IMR-90 (cell line): ENCODE measurements at regions not wholly inside any gene's neighbourhood (a gene's known extent, or its start where the extent isn't known, plus 50 kb on each side); places are given as distances from the start of the nearest gene placed in this dataset.

Source experiments
- ATAC-seq: fragments of 200-7000 bp; cut with Tn5 transposase; 2 replicates; pipeline ENCODE4 v1.9.1; 2020; ENCODE audit warnings: low read depth, mild to moderate bottlenecking, moderate library complexity
- BruUV-seq: library from RNA; stranded (reverse); fragments of 400-500 nt; replicated peaks from 2 replicates; lab custom pipeline; 2021; lab: Mats Ljungman, UMichigan
- CTCF ChIA-PET: fragments of 300-600 bp; formaldehyde crosslinking; extraction: SDS; loops from one replicate; lab custom pipeline; 2021; ENCODE audit warnings: antibody characterized with exemption; lab: Yijun Ruan, JAX
- POLR2A ChIA-PET: fragments of 300-600 bp; sonication (Branson Sonifier 250); formaldehyde crosslinking; loops from one replicate; lab custom pipeline; 2022; ENCODE audit warnings: antibody characterized with exemption; ENCODE audit not compliant: unreplicated experiment; lab: Charles Lee
- DNase-seq: peaks from one replicate; pipeline ENCODE4 v3.0.0; 2013
- H2AFZ ChIP-seq: replicated peaks from 2 replicates; pipeline ENCODE3; 2013; ENCODE audit warnings: low read length, mild to moderate bottlenecking; ENCODE audit not compliant: poor library complexity
- H2AK5ac ChIP-seq: 2 replicates; pipeline ENCODE4 v1.6.1; 2013; ENCODE audit warnings: low read depth, low read length, inconsistent platforms
- H2AK9ac ChIP-seq: replicated peaks from 2 replicates; pipeline ENCODE3; 2013; ENCODE audit warnings: mild to moderate bottlenecking, low read depth, low read length, moderate library complexity; ENCODE audit not compliant: poor library complexity
- H2BK120ac ChIP-seq: 2 replicates; pipeline ENCODE4 v1.6.1; 2013; ENCODE audit warnings: low read depth, low read length, inconsistent platforms
- H2BK15ac ChIP-seq: 3 replicates; pipeline ENCODE4 v1.6.1; 2013; ENCODE audit warnings: low read depth, low read length, inconsistent platforms
- H2BK20ac ChIP-seq: 2 replicates; pipeline ENCODE4 v1.6.1; 2013; ENCODE audit warnings: low read depth, mild to moderate bottlenecking, inconsistent platforms, low read length, moderate library complexity
- H2BK5ac ChIP-seq: 2 replicates; pipeline ENCODE4 v1.6.1; 2013; ENCODE audit warnings: mild to moderate bottlenecking, low read depth, low read length, inconsistent platforms; ENCODE audit not compliant: poor library complexity, severe bottlenecking
- H3K14ac ChIP-seq: replicated peaks from 2 replicates; pipeline ENCODE4 v1.6.1; 2013; ENCODE audit warnings: low read depth, low read length, inconsistent platforms
- H3K18ac ChIP-seq: 2 replicates; pipeline ENCODE4 v1.6.1; 2013; ENCODE audit warnings: low read depth, low read length, control low read depth
- H3K23ac ChIP-seq: 2 replicates; pipeline ENCODE4 v1.6.1; 2013; ENCODE audit warnings: low read depth, low read length, inconsistent platforms
- H3K27ac ChIP-seq: 2 replicates; pipeline ENCODE4 v1.5.1; 2013; ENCODE audit warnings: mild to moderate bottlenecking, control low read depth, low read length; ENCODE audit not compliant: insufficient read depth
- H3K27me3 ChIP-seq: 2 replicates; pipeline ENCODE4 v1.6.1; 2013; ENCODE audit warnings: low read length; ENCODE audit not compliant: control insufficient read depth, insufficient read depth
- H3K36me3 ChIP-seq: 2 replicates; pipeline ENCODE4 v1.6.1; 2013; ENCODE audit warnings: low read length, mixed read lengths; ENCODE audit not compliant: control insufficient read depth, insufficient read depth
- H3K4ac ChIP-seq: 2 replicates; pipeline ENCODE4 v1.6.1; 2013; ENCODE audit warnings: low read depth, low read length, inconsistent platforms
- H3K4me1 ChIP-seq: 2 replicates; pipeline ENCODE4 v1.6.1; 2013; ENCODE audit warnings: low read length, mixed read lengths; ENCODE audit not compliant: control insufficient read depth, insufficient read depth
- H3K4me2 ChIP-seq: 2 replicates; pipeline ENCODE4 v1.6.1; 2013; ENCODE audit warnings: low read depth, mild to moderate bottlenecking, control low read depth, low read length, moderate library complexity
- H3K4me3 ChIP-seq: 2 replicates; pipeline ENCODE4 v1.5.1; 2013; ENCODE audit warnings: low read depth, mild to moderate bottlenecking, control low read depth, low read length, moderate library complexity; ENCODE audit not compliant: insufficient read depth
- H3K56ac ChIP-seq: 2 replicates; pipeline ENCODE4 v1.6.1; 2013; ENCODE audit warnings: low read length, inconsistent platforms; ENCODE audit not compliant: insufficient read depth; ENCODE audit errors: extremely low read depth
- H3K79me1 ChIP-seq, 2 experiments: 2 replicates each; pipeline ENCODE4 v1.6.1; 2013; ENCODE audit warnings: low read length in 2 of 2, inconsistent platforms in 1 of 2, low read depth in 1 of 2
- H3K9ac ChIP-seq: 2 replicates; pipeline ENCODE4 v1.6.1; 2013; ENCODE audit warnings: low read depth, low read length, control low read depth
- H3K9me1 ChIP-seq: 2 replicates; pipeline ENCODE4 v1.6.1; 2013; ENCODE audit warnings: low read length, inconsistent platforms; ENCODE audit not compliant: insufficient read depth
- H3K9me3 ChIP-seq: 2 replicates; pipeline ENCODE4 v1.6.1; 2013; ENCODE audit warnings: low read length; ENCODE audit not compliant: control insufficient read depth, insufficient read depth
- H4K20me1 ChIP-seq: 2 replicates; pipeline ENCODE4 v1.6.1; 2013; ENCODE audit warnings: low read length, inconsistent platforms; ENCODE audit not compliant: insufficient read depth
- H4K5ac ChIP-seq: 2 replicates; pipeline ENCODE4 v1.6.1; 2013; ENCODE audit warnings: mild to moderate bottlenecking, low read depth, low read length, control low read depth
- H4K8ac ChIP-seq, 2 experiments: 2 replicates each; pipeline ENCODE4 v1.6.1; 2013; ENCODE audit warnings: low read depth in 2 of 2, low read length in 2 of 2, control low read depth in 1 of 2, inconsistent platforms in 1 of 2
- H4K91ac ChIP-seq: 2 replicates; pipeline ENCODE4 v1.6.1; 2013; ENCODE audit warnings: low read depth, low read length, inconsistent platforms; ENCODE audit not compliant: insufficient read depth
- CEBPB ChIP-seq: IDR thresholded peaks from 2 replicates; pipeline ENCODE4 v1.6.1; 2012; ENCODE audit warnings: low read depth, low read length, improper control_type of control experiment
- ELK1 ChIP-seq: fragments of 150-350 bp; IDR thresholded peaks from 2 replicates; pipeline ENCODE4 v1.6.1; 2016; ENCODE audit warnings: low read depth, mild to moderate bottlenecking, low read length, moderate library complexity, borderline replicate concordance
- FOS ChIP-seq: fragments of 150-350 bp; IDR thresholded peaks from 2 replicates; pipeline ENCODE4 v1.6.1; 2016; ENCODE audit warnings: low read depth, low read length
- MAZ ChIP-seq: IDR thresholded peaks from 2 replicates; pipeline ENCODE4 v1.6.1; 2012; ENCODE audit warnings: low read depth, mild to moderate bottlenecking, low read length, improper control_type of control experiment, moderate library complexity, borderline replicate concordance
- MXI1 ChIP-seq: IDR thresholded peaks from 2 replicates; pipeline ENCODE4 v1.6.1; 2012; ENCODE audit warnings: low read depth, mild to moderate bottlenecking, low read length, moderate library complexity, borderline replicate concordance
- RCOR1 ChIP-seq: IDR thresholded peaks from 2 replicates; pipeline ENCODE4 v1.6.1; 2012; ENCODE audit warnings: mild to moderate bottlenecking, low read length, improper control_type of control experiment; ENCODE audit not compliant: insufficient replicate concordance
- RFX5 ChIP-seq: IDR thresholded peaks from 2 replicates; pipeline ENCODE4 v1.8.0; 2012; ENCODE audit warnings: low read depth, mild to moderate bottlenecking, low read length, moderate library complexity
- SMC3 ChIP-seq: fragments of 150-350 bp; IDR thresholded peaks from 2 replicates; pipeline ENCODE4 v1.6.1; 2016; ENCODE audit warnings: low read depth, mild to moderate bottlenecking, antibody characterized with exemption, low read length, moderate library complexity
- WGBS, 2 experiments: methylation state at CpG; one replicate each; pipeline versions ENCODE4 v1.1.5 to v1.1.7; 2013; ENCODE audit warnings: missing lambda C conversion rate in 2 of 2; ENCODE audit not compliant: insufficient read length in 1 of 2; ENCODE audit errors: extremely low coverage in 2 of 2; 5-methylcytosine and 5-hydroxymethylcytosine counted together
- dilution Hi-C: fragments of 300-500 bp; cut with HindIII; formaldehyde crosslinking; loops from one replicate; pipeline ENCODE4 v1.14.3; 2018; ENCODE audit warnings: low sequenced_read_pairs; ENCODE audit not compliant: unreplicated experiment
- in situ Hi-C: fragments of 300-500 bp; cut with MboI; formaldehyde crosslinking; loops from 3 replicates; pipeline ENCODE4 v1.14.3; 2019; ENCODE audit warnings: low sequenced_read_pairs, inconsistent platforms, mixed read lengths
- intact Hi-C: fragments of 100-400 bp; cut with micrococcal nuclease; formaldehyde crosslinking; loops from 2 replicates; pipeline ENCODE4 v1.10.0; 2022

- ChIA-PET POLR2A (no interaction called here), CTCF (no interaction called here)
- Histone ChIP-seq H2BK15ac (no peak overlapping the region), H3K9me3 (peaks cover 9% of the 10 kb centered on the region), H4K5ac (no peak overlapping the region), H3K4ac (no peak overlapping the region), H3K9me1 (no peaks in the 10 kb centered on the region), H2BK120ac (no peak overlapping the region), H4K20me1 (no peaks in the 10 kb centered on the region), H3K27me3 (no peaks in the 10 kb centered on the region), H2AFZ (no peak overlapping the region), H4K91ac (no peak overlapping the region), H3K4me2 (no peak overlapping the region), H2BK5ac (no peak overlapping the region), H3K4me1 (no peaks in the 10 kb centered on the region), H3K4me3 (no peak overlapping the region), H3K36me3 (no peaks in the 10 kb centered on the region), H4K8ac (no peak overlapping the region), H3K56ac (no peak overlapping the region), H2AK5ac (no peak overlapping the region), H3K18ac (no peak overlapping the region), H3K23ac (no peak overlapping the region), H3K79me1 (no peaks in the 10 kb centered on the region), H3K27ac (no peak overlapping the region), H2BK20ac (no peak overlapping the region), H3K14ac (no peak overlapping the region), H2AK9ac (no peak overlapping the region), H3K9ac (no peak overlapping the region)
- ATAC-seq (no peak), DNase-seq (no peak)
- dilution Hi-C loops, result no loop called here
- intact Hi-C loops, result loop anchor here (10.0 kb wide), 1 partner anchor 328 kb away; no protein-coding TSS in a partner anchor
- no TSS peak for BruUV-seq
- in situ Hi-C loops, result no loop called here
- WGBS, 2 experiments, result no CpG with 5 or more reads among the region's 5 CpGs
- TF ChIP-seq MAZ (no peak), FOS (no peak), RCOR1 (no peak), SMC3 (no peak), MXI1 (no peak), CEBPB (no peak), ELK1 (no peak), RFX5 (no peak)
Observed at GRCh38 chr5:4896328-4896727, 243.8 kb upstream of the ADAMTS16 start.
